H9 (cell line): ENCODE measurements at regions not wholly inside any gene's neighbourhood (a gene's known extent, or its start where the extent isn't known, plus 50 kb on each side); places are given as distances from the start of the nearest gene placed in this dataset.

ENCODE experiments used
- DNase-seq: peaks from one replicate; pipeline ENCODE4 v3.0.0-alpha.2; 2017
- H2AFZ ChIP-seq: one replicate; pipeline ENCODE4 v1.6.1; 2013; ENCODE audit warnings: mild to moderate bottlenecking, low read length, control low read depth, moderate library complexity
- H2AK5ac ChIP-seq: 2 replicates; pipeline ENCODE4 v1.6.1; 2013; ENCODE audit warnings: low read length, control low read depth, mixed read lengths; ENCODE audit not compliant: insufficient read length
- H2BK120ac ChIP-seq: one replicate; pipeline ENCODE4 v1.6.1; 2013; ENCODE audit warnings: low read depth, mild to moderate bottlenecking, low read length, control low read depth, inconsistent platforms; ENCODE audit not compliant: poor library complexity, severe bottlenecking
- H2BK12ac ChIP-seq: 2 replicates; pipeline ENCODE4 v1.6.1; 2013; ENCODE audit warnings: low read length, control low read depth, mixed read lengths, low read depth; ENCODE audit not compliant: insufficient read length
- H2BK15ac ChIP-seq: 2 replicates; pipeline ENCODE4 v1.6.1; 2013; ENCODE audit warnings: low read depth, low read length, control low read depth
- H2BK20ac ChIP-seq: one replicate; pipeline ENCODE4 v1.6.1; 2013; ENCODE audit warnings: low read depth, mild to moderate bottlenecking, low read length, control low read depth, inconsistent platforms; ENCODE audit not compliant: poor library complexity, severe bottlenecking
- H2BK5ac ChIP-seq: 2 replicates; pipeline ENCODE4 v1.6.1; 2013; ENCODE audit warnings: low read length, control low read depth, mixed read lengths; ENCODE audit not compliant: insufficient read length
- H3K14ac ChIP-seq: 2 replicates; pipeline ENCODE4 v1.6.1; 2013; ENCODE audit warnings: low read length, control low read depth; ENCODE audit not compliant: insufficient read depth
- H3K18ac ChIP-seq: 2 replicates; pipeline ENCODE4 v1.6.1; 2013; ENCODE audit warnings: low read depth, mild to moderate bottlenecking, mixed read lengths, low read length, control low read depth; ENCODE audit not compliant: insufficient read length
- H3K23ac ChIP-seq: 2 replicates; pipeline ENCODE4 v1.6.1; 2013; ENCODE audit warnings: low read length, control low read depth, mixed read lengths, low read depth; ENCODE audit not compliant: insufficient read length
- H3K23me2 ChIP-seq: 2 replicates; pipeline ENCODE4 v1.6.1; 2013; ENCODE audit warnings: low read depth, mild to moderate bottlenecking, mixed read lengths, low read length, control low read depth; ENCODE audit not compliant: insufficient read length, poor library complexity, severe bottlenecking
- H3K27ac ChIP-seq: 2 replicates; pipeline ENCODE4 v1.5.1; 2013; ENCODE audit warnings: low read length, control low read depth, mixed read lengths, low read depth; ENCODE audit not compliant: insufficient read length
- H3K27me3 ChIP-seq: 2 replicates; pipeline ENCODE4 v1.6.1; 2013; ENCODE audit warnings: low read length, control low read depth, inconsistent platforms; ENCODE audit not compliant: insufficient read depth
- H3K4ac ChIP-seq: 2 replicates; pipeline ENCODE4 v1.6.1; 2013; ENCODE audit warnings: low read depth, mild to moderate bottlenecking, control low read depth, inconsistent platforms, low read length, moderate library complexity
- H3K4me1 ChIP-seq: 2 replicates; pipeline ENCODE4 v1.6.1; 2013; ENCODE audit warnings: low read length, control low read depth, inconsistent platforms; ENCODE audit not compliant: insufficient read depth
- H3K4me2 ChIP-seq: 2 replicates; pipeline ENCODE4 v1.6.1; 2013; ENCODE audit warnings: low read length, control low read depth, mixed read lengths; ENCODE audit not compliant: insufficient read length, insufficient read depth
- H3K56ac ChIP-seq: 2 replicates; pipeline ENCODE4 v1.6.1; 2013; ENCODE audit warnings: low read depth, mild to moderate bottlenecking, mixed read lengths, low read length, control low read depth; ENCODE audit not compliant: insufficient read length
- H3K79me1 ChIP-seq: 2 replicates; pipeline ENCODE4 v1.6.1; 2013; ENCODE audit warnings: low read depth, mild to moderate bottlenecking, moderate library complexity, low read length, control low read depth, inconsistent platforms; ENCODE audit not compliant: insufficient read depth, poor library complexity, severe bottlenecking
- H3K79me2 ChIP-seq: 2 replicates; pipeline ENCODE4 v1.6.1; 2013; ENCODE audit warnings: low read length, control low read depth, inconsistent platforms; ENCODE audit not compliant: insufficient read depth
- H3K9ac ChIP-seq: 2 replicates; pipeline ENCODE4 v1.6.1; 2013; ENCODE audit warnings: low read length, control low read depth, mixed read lengths; ENCODE audit not compliant: insufficient read length; ENCODE audit errors: extremely low read depth
- H3K9me3 ChIP-seq: one replicate; pipeline ENCODE4 v1.6.1; 2013; ENCODE audit warnings: low read depth, low read length, inconsistent platforms; ENCODE audit not compliant: control insufficient read depth
- H3T11ph ChIP-seq: one replicate; pipeline ENCODE4 v1.6.1; 2013; ENCODE audit warnings: mild to moderate bottlenecking, low read length, control low read depth, inconsistent platforms
- H4K20me1 ChIP-seq: one replicate; pipeline ENCODE4 v1.6.1; 2013; ENCODE audit not compliant: control insufficient read depth, insufficient read length, insufficient read depth
- H4K5ac ChIP-seq: 2 replicates; pipeline ENCODE4 v1.6.1; 2013; ENCODE audit warnings: low read depth, mild to moderate bottlenecking, mixed read lengths, low read length, control low read depth; ENCODE audit not compliant: insufficient read length
- H4K8ac ChIP-seq: replicated peaks from 2 replicates; pipeline ENCODE4 v1.6.1; 2013; ENCODE audit warnings: low read length, control low read depth, mixed read lengths, low read depth; ENCODE audit not compliant: insufficient read length
- H4K91ac ChIP-seq: 2 replicates; pipeline ENCODE4 v1.6.1; 2013; ENCODE audit warnings: low read depth, mild to moderate bottlenecking, moderate library complexity, mixed read lengths, low read length, control low read depth; ENCODE audit not compliant: insufficient read length
- H3K27ac Mint-ChIP-seq, 3 experiments: 2 replicates in 2 of 3; 3 replicates in 1 of 3; pipeline ENCODE4 v1.8.0; 2020 to 2021; ENCODE audit warnings: mixed read lengths in 3 of 3, mild to moderate bottlenecking in 1 of 3, moderate library complexity in 1 of 3
- H3K27me3 Mint-ChIP-seq: 2 replicates; pipeline ENCODE4 v1.8.0; 2021; ENCODE audit warnings: low read depth, mild to moderate bottlenecking, moderate library complexity, mixed read lengths
- H3K36me3 Mint-ChIP-seq, 3 experiments: 2 replicates in 2 of 3; 3 replicates in 1 of 3; pipeline ENCODE4 v1.8.0; 2020 to 2021; ENCODE audit warnings: low read depth in 3 of 3, mixed read lengths in 3 of 3; ENCODE audit not compliant: insufficient read depth in 1 of 3
- H3K4me1 Mint-ChIP-seq, 2 experiments: 2 replicates each; pipeline ENCODE4 v1.8.0; 2020; ENCODE audit warnings: mixed read lengths in 2 of 2
- H3K4me3 Mint-ChIP-seq, 2 experiments: 2 replicates in 1 of 2; 3 replicates in 1 of 2; pipeline ENCODE4 v1.8.0; 2020 to 2021; ENCODE audit warnings: mild to moderate bottlenecking in 2 of 2, mixed read lengths in 2 of 2, moderate library complexity in 1 of 2
- H3K9me3 Mint-ChIP-seq, 2 experiments: 2 replicates in 1 of 2; 3 replicates in 1 of 2; pipeline ENCODE4 v1.8.0; 2020; ENCODE audit warnings: mild to moderate bottlenecking in 2 of 2, mixed read lengths in 2 of 2, moderate library complexity in 1 of 2
- WGBS: extraction: QIAGEN DNeasy Blood & Tissue Kit; methylation state at CpG from one replicate; pipeline ENCODE4 v1.1.7; 2013; ENCODE audit warnings: missing lambda C conversion rate, low lambda C conversion rate, mixed read lengths; ENCODE audit not compliant: insufficient read length; ENCODE audit errors: extremely low coverage; 5-methylcytosine and 5-hydroxymethylcytosine counted together
- TF ChIP-seq, protein P1 (sequence below): fragments of 200-600 bp; sonication (generic); conservative IDR thresholded peaks from 3 replicates; pipeline ENCODE4 v1.8.0; 2021; ENCODE audit warnings: antibody characterized with exemption, mild to moderate bottlenecking

DNA sequence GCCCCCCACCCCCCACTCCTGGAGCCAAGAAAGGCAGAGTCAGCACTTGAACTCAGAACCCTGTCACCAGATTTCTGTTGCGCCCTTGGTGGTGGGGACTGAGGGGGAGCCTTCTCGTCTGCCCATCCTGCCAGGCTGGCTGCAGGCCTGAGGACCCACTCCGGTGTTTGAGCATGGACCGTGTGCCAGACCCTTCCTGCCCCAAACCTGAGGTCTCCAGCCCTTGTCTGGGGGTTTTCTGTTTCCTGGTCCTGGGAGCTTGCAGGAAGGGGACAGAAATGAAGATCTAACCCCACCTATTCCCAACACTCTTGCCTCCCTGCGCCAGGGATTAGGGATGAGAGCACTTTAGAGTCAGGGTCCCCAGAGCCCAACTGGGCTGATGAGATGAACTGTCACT lies 190.6 kb downstream of the HAUS1 start:
- Histone ChIP-seq H4K8ac (no peak overlapping the region), H3K4ac (no peak overlapping the region), H3K23me2 (no peaks in the 10 kb centered on the region), H3K56ac (no peak overlapping the region), H3K79me1 (no peaks in the 10 kb centered on the region), H3K9ac (no peak overlapping the region), H4K5ac (no peak overlapping the region), H2BK5ac (no peak overlapping the region), H3T11ph (no peak overlapping the region), H3K23ac (no peak overlapping the region), H2BK15ac (no peak overlapping the region), H2AK5ac (no peak overlapping the region), H4K91ac (no peak overlapping the region), H3K4me1 (peaks cover 8% of the 10 kb centered on the region), H3K79me2 (no peaks in the 10 kb centered on the region), H3K14ac (no peak overlapping the region), H3K4me2 (no peak overlapping the region), H4K20me1 (no peaks in the 10 kb centered on the region), H2BK12ac (no peak overlapping the region), H2BK20ac (no peak overlapping the region), H3K18ac (no peak overlapping the region), H3K27me3 (no peaks in the 10 kb centered on the region), H2AFZ (no peak overlapping the region), H3K27ac (no peak overlapping the region), H2BK120ac (no peak overlapping the region), H3K9me3 (no peaks in the 10 kb centered on the region)
- no peaks in the 10 kb centered on the region for H3K27me3 Mint-ChIP-seq
- TF ChIP-seq, protein P1, sequence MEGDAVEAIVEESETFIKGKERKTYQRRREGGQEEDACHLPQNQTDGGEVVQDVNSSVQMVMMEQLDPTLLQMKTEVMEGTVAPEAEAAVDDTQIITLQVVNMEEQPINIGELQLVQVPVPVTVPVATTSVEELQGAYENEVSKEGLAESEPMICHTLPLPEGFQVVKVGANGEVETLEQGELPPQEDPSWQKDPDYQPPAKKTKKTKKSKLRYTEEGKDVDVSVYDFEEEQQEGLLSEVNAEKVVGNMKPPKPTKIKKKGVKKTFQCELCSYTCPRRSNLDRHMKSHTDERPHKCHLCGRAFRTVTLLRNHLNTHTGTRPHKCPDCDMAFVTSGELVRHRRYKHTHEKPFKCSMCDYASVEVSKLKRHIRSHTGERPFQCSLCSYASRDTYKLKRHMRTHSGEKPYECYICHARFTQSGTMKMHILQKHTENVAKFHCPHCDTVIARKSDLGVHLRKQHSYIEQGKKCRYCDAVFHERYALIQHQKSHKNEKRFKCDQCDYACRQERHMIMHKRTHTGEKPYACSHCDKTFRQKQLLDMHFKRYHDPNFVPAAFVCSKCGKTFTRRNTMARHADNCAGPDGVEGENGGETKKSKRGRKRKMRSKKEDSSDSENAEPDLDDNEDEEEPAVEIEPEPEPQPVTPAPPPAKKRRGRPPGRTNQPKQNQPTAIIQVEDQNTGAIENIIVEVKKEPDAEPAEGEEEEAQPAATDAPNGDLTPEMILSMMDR, result no peak
- no peaks in the 10 kb centered on the region for H3K36me3 Mint-ChIP-seq
- no peak overlapping the region; a peak in 1 of 5 replicates for H3K4me3 Mint-ChIP-seq
- peaks cover 10 to 27% of the 10 kb centered on the region in 2 experiments for H3K4me1 Mint-ChIP-seq
- WGBS, result no CpG with 5 or more reads among the region's 5 CpGs
- peak overlapping the region in 1 of 3 experiments; percentile 37; a peak in 1 of 7 replicates for H3K27ac Mint-ChIP-seq
- no peak for DNase-seq
- no peaks in the 10 kb centered on the region for H3K9me3 Mint-ChIP-seq
